Motor neuron (in vitro differentiated cells): ENCODE measurements at regions not wholly inside any gene's neighbourhood (a gene's known extent, or its start where the extent isn't known, plus 50 kb on each side); places are given as distances from the start of the nearest gene placed in this dataset.
A peak's percentile ranks its signal among the peaks of the same experiment; 100 is the strongest.

Source experiments
- ATAC-seq, 8 experiments: fragments of 200-7000 bp; cut with Tn5 transposase; replicated peaks in 6 of 8; 2 replicates each; pipeline ENCODE4 v1.8.0; 2021; ENCODE audit warnings: mild to moderate bottlenecking in 8 of 8, moderate library complexity in 8 of 8
- H3K27ac ChIP-seq, 2 donors: fragments of 250-450 bp; sonication (Bioruptor Pico); 2 replicates each; pipeline ENCODE4 v1.9.0; 2021; ENCODE audit warnings: antibody characterized with exemption in 2 of 2, mild to moderate bottlenecking in 2 of 2, moderate library complexity in 1 of 2
- H3K4me1 ChIP-seq, 2 donors: fragments of 250-450 bp; sonication (Bioruptor Pico); replicated peaks in 1 of 2; 2 replicates each; pipeline ENCODE4 v1.6.1; 2021; ENCODE audit warnings: antibody characterized with exemption in 2 of 2, mild to moderate bottlenecking in 2 of 2, moderate library complexity in 1 of 2
- H3K4me3 ChIP-seq, 5 donors: fragments of 250-450 bp; sonication (Bioruptor Pico); 2 replicates each; pipeline ENCODE4 v1.9.0; 2021; ENCODE audit warnings: antibody characterized with exemption in 5 of 5, mild to moderate bottlenecking in 5 of 5, moderate library complexity in 4 of 5
- WGBS, 10 experiments: fragments of 450-650 bp; shearing (Covaris generic); methylation state at CpG; one replicate each; pipeline ENCODE4 v1.0.0; 2022; 5-methylcytosine and 5-hydroxymethylcytosine counted together
- in situ Hi-C, 9 experiments: fragments of 400-800 bp; cut with MboI; loops; one replicate each; pipeline ENCODE4 v1.15.0; 2021; ENCODE audit warnings: low sequenced_read_pairs in 9 of 9, low pct_unique_long_range_greater_than_20kb in 2 of 9; ENCODE audit not compliant: unreplicated experiment in 9 of 9

DNA sequence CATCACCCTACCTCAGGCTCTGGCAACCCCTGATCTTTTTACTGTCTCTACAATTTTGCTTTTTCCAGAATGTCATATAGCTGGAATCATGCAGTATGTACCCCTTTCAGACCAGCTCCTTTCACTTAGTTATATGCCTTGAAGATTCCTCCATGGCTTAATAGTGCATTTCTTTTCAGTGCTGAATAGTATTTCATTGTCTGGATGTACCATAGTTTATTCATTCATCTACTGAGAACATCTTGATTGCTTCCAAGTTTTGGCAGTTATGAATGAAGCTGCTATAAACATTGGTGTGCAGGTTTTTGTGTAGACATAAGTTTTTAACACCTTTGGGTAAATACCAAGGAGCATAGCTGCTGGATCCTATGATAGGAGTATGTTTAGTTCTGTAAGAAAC lies 50.8 kb upstream of the ANP32A start:
- in situ Hi-C loops: loop anchor here in 4 of 9 experiments (10.0 kb wide), 2 partner anchors 137 to 317 kb away; no protein-coding TSS in a partner anchor
- H3K4me1 ChIP-seq: no peaks in the 10 kb centered on the region
- no peak overlapping the region for H3K27ac ChIP-seq
- no peak for ATAC-seq
- no peak overlapping the region for H3K4me3 ChIP-seq

DNA sequence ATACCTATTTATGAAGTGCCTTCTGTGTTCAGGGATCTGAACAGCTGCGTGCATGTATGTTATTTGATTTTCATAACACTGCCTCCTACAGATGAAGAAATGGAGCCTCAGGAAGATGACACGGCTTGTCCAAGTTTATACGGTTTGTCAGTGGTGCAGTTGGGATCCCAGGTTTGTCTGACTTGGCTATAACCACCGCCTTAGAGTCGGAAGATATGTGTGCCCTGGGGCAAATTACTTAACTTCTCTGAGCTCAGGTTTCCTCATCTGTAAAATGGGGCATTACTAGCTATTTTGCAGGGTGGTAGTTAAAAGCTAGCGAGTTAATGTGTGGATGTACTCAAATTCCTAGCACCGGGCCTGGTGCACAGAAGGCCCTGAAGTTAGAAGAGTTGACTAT lies 54.1 kb upstream of the ANP32A start:
- no peak overlapping the region for H3K27ac ChIP-seq
- H3K4me1 ChIP-seq: no peaks in the 10 kb centered on the region
- in situ Hi-C loops: loop anchor here (10.0 to 25.0 kb wide), 4 partner anchors 140 to 587 kb away; partner anchors contain the start of gene FEM1B (in 1 of the 9)
- WGBS, 10 experiments: 80 to 100% (median 91%) methylated on average over 1 to 7 of the region's 7 CpGs; no CpG with 5 or more reads in 1 of the 10 experiments
- no peak for ATAC-seq
- no peak overlapping the region for H3K4me3 ChIP-seq

DNA sequence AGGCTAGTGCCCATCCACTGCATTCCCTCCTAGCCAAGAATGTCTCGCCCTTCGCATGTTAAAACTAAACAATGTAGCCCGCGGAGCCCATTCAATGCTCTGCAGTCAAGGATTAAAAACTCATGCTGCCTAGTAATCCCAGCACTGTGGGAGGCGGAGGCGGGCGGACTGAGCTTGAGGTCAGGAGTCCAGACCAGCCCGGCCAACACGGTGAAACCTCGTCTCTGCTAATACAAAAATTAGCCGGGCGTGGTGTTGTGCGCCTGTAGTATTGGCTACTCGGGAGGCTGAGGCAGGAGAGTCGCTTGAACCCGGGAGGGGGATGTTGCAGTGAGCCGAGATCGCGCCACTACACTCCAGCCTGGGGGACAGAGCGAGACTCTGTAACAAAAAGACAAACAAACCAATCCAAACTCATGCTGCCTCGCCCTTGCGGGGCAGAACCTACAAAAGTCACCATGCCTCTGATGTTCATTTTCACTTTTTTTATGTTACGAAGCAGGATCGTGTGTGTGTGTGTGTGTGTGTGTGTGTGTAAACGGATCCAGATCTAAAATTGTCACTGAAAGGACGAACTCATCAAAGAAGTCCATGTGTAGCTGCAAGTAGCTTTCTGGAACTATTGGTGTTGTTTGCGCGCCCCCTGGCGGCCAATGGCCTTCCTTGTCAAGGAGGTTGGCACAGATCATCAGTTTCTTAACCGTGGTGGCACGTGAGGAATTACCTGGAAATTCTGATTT lies 54.8 kb upstream of the SPESP1 start:
- in situ Hi-C loops: loop anchor here (10.0 to 25.0 kb wide), 4 partner anchors 141 to 588 kb away; partner anchors contain the start of gene FEM1B (in 1 of the 9)
- peak; percentile 92 to 99 (median 96) for ATAC-seq
- Histone ChIP-seq H3K27ac (no peak overlapping the region), H3K4me3 (peak overlapping the region; percentile 16 to 37 (median 24)), H3K4me1 (no peaks in the 10 kb centered on the region)
- 0 to 16% (median 3%) methylated on average over 3 to 21 of the region's 31 CpGs; no CpG with 5 or more reads in 3 of the 10 experiments for WGBS, 10 experiments

DNA sequence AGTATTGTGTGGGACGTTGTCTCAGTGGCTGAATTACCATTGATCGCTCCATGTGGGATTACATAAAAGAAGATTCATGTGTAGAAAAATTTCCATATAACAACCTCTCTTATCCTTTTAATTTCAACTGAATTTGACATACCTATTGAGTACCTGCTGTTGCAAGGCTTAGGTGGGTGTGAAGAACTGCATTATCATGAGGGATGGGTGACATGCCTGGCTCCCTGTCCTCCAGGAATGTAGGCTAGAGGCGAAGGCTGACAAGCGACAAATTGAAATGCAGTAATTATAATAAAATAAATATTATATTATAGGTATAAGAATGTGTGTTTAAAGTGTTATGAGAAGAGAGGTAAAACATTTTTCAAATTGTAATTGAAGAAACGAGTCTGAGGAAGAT lies 52.7 kb upstream of the SPESP1 start:
- 38 to 93% (median 80%) methylated on average over 2 to 5 of the region's 5 CpGs for WGBS, 10 experiments
- Histone ChIP-seq H3K4me1 (no peaks in the 10 kb centered on the region), H3K4me3 (no peak overlapping the region), H3K27ac (no peak overlapping the region)
- in situ Hi-C loops: loop anchor here (10.0 to 25.0 kb wide), 4 partner anchors 143 to 590 kb away; partner anchors contain the start of gene FEM1B (in 1 of the 9)
- ATAC-seq: no peak

DNA sequence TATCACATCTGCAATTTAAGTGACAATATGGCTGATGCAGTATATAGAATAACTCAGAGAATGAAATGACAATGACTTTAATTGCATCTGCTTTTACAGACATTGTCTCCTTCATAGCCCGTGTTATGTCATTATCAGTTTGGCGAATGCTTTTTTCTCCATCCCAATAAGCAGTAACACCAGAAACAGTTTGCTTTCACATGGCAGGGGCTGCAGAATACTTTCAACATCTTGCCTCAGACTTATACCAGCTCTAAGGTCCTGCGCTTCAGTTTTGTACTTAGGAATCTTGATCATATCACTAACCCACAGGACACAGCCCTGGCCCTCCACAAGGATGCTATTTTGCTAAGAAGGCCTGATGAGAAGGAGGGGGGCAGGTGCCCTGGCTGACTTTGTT lies 49.9 kb upstream of the SPESP1 start:
- ATAC-seq: no peak
- in situ Hi-C loops: loop anchor here in 7 of 9 experiments (25.0 kb wide), 2 partner anchors 318 to 593 kb away; partner anchors contain the start of gene FEM1B (in 1 of the 7)
- 83 to 100% (median 100%) methylated on average over 1 to 3 of the region's 3 CpGs; no CpG with 5 or more reads in 2 of the 10 experiments for WGBS, 10 experiments
- no peaks in the 10 kb centered on the region for H3K4me1 ChIP-seq
- no peak overlapping the region for H3K4me3 ChIP-seq
- H3K27ac ChIP-seq: no peak overlapping the region
